ENCODE measurements at regions not wholly inside any gene's neighbourhood (a gene's known extent, or its start where the extent isn't known, plus 50 kb on each side); places are given as distances from the start of the nearest gene placed in this dataset.

- no peak for TF ChIP-seq CTCF (IDR thresholded peaks at IDR 0.05; ENCODE audit: low read depth, low read length)
- no peak for TF ChIP-seq MYC (IDR thresholded peaks at IDR 0.05; ENCODE audit: low read depth, low read length)
Observed at GRCh38 chrX:108875548-108875947, 139.2 kb upstream of the IRS4 start.

Measured in NB4 (cell line).